ENCODE measurements at regions not wholly inside any gene's neighbourhood (a gene's known extent, or its start where the extent isn't known, plus 50 kb on each side); places are given as distances from the start of the nearest gene placed in this dataset.

- no peak for TF ChIP-seq EZH2 (IDR thresholded peaks at IDR 0.05; ENCODE audit: borderline replicate concordance, insufficient read depth, low read depth, low read length, poor library complexity, severe bottlenecking)
- no peak for TF ChIP-seq CTCF (IDR thresholded peaks at IDR 0.05)
These were observed 185.7 kb upstream of the ADO start for GRCh38 chr10:62618576-62619412.
